ENCODE measurements at regions not wholly inside any gene's neighbourhood (a gene's known extent, or its start where the extent isn't known, plus 50 kb on each side); places are given as distances from the start of the nearest gene placed in this dataset.

GRCh38 chr10:23694921-23695824, 256.3 kb downstream of the OTUD1 start:
- no peak for TF ChIP-seq CTCF (IDR thresholded peaks at IDR 0.05; ENCODE audit: low read length, missing control alignments)
- no peak overlapping the region for H3K4me3 ChIP-seq (replicated peaks; ENCODE audit: low read depth, low read length)
- no peak for DNase-seq (ENCODE audit: low read depth)

DNA sequence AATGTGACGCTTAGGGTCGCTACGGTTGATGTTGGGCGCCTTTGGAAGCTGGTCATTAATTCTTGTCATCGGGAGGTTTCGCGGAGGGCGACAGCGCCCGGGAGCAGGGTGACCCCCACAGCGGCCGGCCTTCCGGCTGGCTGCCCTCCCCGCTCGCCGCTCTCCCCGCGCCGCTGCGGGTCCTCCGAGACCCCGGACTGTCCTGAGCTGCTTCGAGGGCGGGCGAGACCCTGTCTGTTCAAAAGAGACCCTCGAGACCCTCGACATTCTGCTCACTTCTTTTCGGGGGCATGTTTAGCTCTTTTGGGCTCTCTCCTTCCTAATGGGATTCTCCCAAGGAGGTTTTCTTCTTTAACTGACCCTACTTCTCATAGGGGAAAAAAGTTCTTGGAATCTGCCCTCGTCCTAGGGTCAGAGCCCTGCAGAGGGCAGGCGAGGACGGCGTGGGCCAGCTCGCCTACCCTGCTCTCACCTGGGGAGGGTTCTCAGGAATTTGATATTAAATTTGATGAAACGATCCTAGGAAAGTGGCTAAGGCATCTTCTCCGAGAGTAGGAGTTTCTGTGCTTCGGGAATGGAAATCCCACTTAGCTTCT, 257.0 kb downstream of the OTUD1 start:
- no peak for DNase-seq (ENCODE audit: low read depth)
- no peak overlapping the region for H3K4me3 ChIP-seq (replicated peaks; ENCODE audit: low read depth, low read length)
- TF ChIP-seq CTCF (IDR thresholded peaks at IDR 0.05; ENCODE audit: low read length, missing control alignments) = no peak

- no peak for DNase-seq (ENCODE audit: low read depth)
- H3K4me3 ChIP-seq (replicated peaks; ENCODE audit: low read depth, low read length) = no peak overlapping the region
- TF ChIP-seq CTCF (IDR thresholded peaks at IDR 0.05; ENCODE audit: low read length, missing control alignments) = no peak
Measured at GRCh38 chr10:23696476-23696875, 257.6 kb downstream of the OTUD1 start.

GRCh38 chr10:23702977-23703414, 264.1 kb downstream of the OTUD1 start:
- peak; percentile 71 for DNase-seq (ENCODE audit: low read depth)
- peak; percentile 69 for TF ChIP-seq CTCF (IDR thresholded peaks at IDR 0.05; ENCODE audit: low read length, missing control alignments)
- H3K4me3 ChIP-seq (replicated peaks; ENCODE audit: low read depth, low read length) = no peak overlapping the region

DNA sequence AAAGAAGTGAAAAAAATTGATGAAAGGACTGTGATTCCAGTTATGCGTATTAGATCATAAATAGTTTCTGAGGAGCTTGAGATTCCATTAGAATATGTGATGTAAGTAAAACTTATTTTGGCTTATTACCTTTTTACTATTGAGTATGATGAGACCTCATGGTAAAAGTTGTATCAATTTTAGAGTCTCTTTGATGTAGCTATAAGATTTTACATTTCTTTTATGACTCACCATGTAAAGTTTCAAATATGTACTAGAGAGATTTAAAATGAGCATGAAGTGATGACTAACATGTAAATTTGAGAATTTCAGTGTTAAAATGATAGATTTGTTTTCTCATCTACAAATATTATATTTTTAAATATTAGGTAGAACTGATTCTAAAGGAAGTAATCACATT, 276.5 kb downstream of the OTUD1 start:
- no peak overlapping the region for H3K4me3 ChIP-seq (replicated peaks; ENCODE audit: low read depth, low read length)
- DNase-seq (ENCODE audit: low read depth) = no peak
- no peak for TF ChIP-seq CTCF (IDR thresholded peaks at IDR 0.05; ENCODE audit: low read length, missing control alignments)

DNA sequence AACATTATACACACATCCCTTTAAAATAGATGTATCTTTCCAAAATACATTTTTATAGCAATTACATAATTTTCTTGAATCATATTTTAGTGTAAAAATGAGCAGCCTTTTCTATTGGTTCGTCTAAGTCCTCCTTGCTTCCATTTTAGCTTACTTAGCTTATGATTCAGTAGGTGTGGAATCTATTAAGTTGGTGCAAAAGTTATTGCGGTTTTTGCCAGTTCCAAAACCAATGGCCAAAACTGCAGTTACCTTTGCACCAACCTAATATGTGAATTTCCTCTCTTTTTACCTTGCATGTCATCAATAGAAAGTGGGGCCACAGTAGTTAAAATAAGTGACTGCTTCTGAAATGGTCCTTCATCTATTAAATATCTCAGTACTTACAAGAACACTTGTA, 279.0 kb downstream of the OTUD1 start:
- no peak for DNase-seq (ENCODE audit: low read depth)
- no peak for TF ChIP-seq CTCF (IDR thresholded peaks at IDR 0.05; ENCODE audit: low read length, missing control alignments)
- no peak overlapping the region for H3K4me3 ChIP-seq (replicated peaks; ENCODE audit: low read depth, low read length)
